WTC11 (cell line): ENCODE measurements at regions not wholly inside any gene's neighbourhood (a gene's known extent, or its start where the extent isn't known, plus 50 kb on each side); places are given as distances from the start of the nearest gene placed in this dataset.

Experiments used
- ELF4 ChIP-seq: sonication (generic); formaldehyde crosslinking; IDR thresholded peaks from 2 replicates; pipeline ENCODE4 v1.8.1; 2022; ENCODE audit warnings: low read depth, mild to moderate bottlenecking, moderate library complexity, missing genetic modification reagents
- JUN ChIP-seq: sonication (generic); formaldehyde crosslinking; IDR thresholded peaks from 2 replicates; pipeline ENCODE4 v1.8.0; 2023; ENCODE audit warnings: mild to moderate bottlenecking, missing genetic modification reagents
- MAX ChIP-seq: sonication (generic); formaldehyde crosslinking; IDR thresholded peaks from 2 replicates; pipeline ENCODE4 v1.8.0; 2022; ENCODE audit warnings: mild to moderate bottlenecking, missing genetic modification reagents
- RELA ChIP-seq: sonication (generic); formaldehyde crosslinking; IDR thresholded peaks from 2 replicates; pipeline ENCODE4 v1.8.1; 2022; ENCODE audit warnings: missing genetic modification reagents, mild to moderate bottlenecking, borderline replicate concordance
- TEAD4 ChIP-seq: sonication (generic); formaldehyde crosslinking; IDR thresholded peaks from 2 replicates; pipeline ENCODE4 v1.8.0; 2022; ENCODE audit warnings: mild to moderate bottlenecking, missing genetic modification reagents
- TF ChIP-seq, protein P1 (sequence below): fragments of 200-600 bp; IDR thresholded peaks from 2 replicates; pipeline ENCODE4 v1.8.0; 2022; ENCODE audit warnings: antibody characterized with exemption
- TF ChIP-seq, protein P2 (sequence below): fragments of 250-450 bp; sonication (Bioruptor Pico); IDR thresholded peaks from 2 replicates; pipeline ENCODE4 v1.9.0; 2021; ENCODE audit warnings: mild to moderate bottlenecking
- TF ChIP-seq, protein P3 (sequence below): sonication (generic); formaldehyde crosslinking; IDR thresholded peaks from 2 replicates; pipeline ENCODE4 v1.8.1; 2023; ENCODE audit warnings: mild to moderate bottlenecking, missing genetic modification reagents, moderate library complexity

DNA sequence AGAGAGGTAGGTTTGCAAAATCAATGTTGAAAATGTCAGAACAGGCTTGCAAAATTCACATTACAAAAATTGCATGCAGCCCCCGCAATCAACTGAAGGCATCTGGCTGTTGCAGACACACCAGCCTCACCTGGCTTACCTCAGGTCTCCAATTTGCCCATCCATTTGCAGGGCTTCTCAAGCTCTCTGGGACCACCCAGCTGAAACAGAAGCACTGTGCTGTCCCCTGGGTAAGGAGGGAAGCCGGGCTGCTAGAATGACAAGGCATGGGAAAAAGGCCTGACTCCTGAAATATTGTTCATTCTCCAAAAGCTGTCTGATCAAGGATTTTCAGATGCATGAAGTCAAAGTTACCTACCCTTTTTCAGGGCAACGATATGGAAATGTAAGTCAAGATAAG, 52.6 kb upstream of the CD93 start:
- TF ChIP-seq, protein P1, sequence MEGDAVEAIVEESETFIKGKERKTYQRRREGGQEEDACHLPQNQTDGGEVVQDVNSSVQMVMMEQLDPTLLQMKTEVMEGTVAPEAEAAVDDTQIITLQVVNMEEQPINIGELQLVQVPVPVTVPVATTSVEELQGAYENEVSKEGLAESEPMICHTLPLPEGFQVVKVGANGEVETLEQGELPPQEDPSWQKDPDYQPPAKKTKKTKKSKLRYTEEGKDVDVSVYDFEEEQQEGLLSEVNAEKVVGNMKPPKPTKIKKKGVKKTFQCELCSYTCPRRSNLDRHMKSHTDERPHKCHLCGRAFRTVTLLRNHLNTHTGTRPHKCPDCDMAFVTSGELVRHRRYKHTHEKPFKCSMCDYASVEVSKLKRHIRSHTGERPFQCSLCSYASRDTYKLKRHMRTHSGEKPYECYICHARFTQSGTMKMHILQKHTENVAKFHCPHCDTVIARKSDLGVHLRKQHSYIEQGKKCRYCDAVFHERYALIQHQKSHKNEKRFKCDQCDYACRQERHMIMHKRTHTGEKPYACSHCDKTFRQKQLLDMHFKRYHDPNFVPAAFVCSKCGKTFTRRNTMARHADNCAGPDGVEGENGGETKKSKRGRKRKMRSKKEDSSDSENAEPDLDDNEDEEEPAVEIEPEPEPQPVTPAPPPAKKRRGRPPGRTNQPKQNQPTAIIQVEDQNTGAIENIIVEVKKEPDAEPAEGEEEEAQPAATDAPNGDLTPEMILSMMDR, result no peak
- TF ChIP-seq JUN (CRISPR knock-in tag) (no peak), ELF4 (CRISPR knock-in tag) (no peak), RELA (CRISPR knock-in tag) (no peak), TEAD4 (no peak), MAX (CRISPR knock-in tag) (no peak)
- TF ChIP-seq, protein P2, sequence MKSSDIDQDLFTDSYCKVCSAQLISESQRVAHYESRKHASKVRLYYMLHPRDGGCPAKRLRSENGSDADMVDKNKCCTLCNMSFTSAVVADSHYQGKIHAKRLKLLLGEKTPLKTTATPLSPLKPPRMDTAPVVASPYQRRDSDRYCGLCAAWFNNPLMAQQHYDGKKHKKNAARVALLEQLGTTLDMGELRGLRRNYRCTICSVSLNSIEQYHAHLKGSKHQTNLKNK (CRISPR knock-in tag), result no peak
- TF ChIP-seq, protein P3, sequence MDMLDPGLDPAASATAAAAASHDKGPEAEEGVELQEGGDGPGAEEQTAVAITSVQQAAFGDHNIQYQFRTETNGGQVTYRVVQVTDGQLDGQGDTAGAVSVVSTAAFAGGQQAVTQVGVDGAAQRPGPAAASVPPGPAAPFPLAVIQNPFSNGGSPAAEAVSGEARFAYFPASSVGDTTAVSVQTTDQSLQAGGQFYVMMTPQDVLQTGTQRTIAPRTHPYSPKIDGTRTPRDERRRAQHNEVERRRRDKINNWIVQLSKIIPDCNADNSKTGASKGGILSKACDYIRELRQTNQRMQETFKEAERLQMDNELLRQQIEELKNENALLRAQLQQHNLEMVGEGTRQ (CRISPR knock-in tag), result no peak
